ENCODE measurements at regions not wholly inside any gene's neighbourhood (a gene's known extent, or its start where the extent isn't known, plus 50 kb on each side); places are given as distances from the start of the nearest gene placed in this dataset.
"Not testable (repeated sequence)": the region's sequence is repeated elsewhere in the genome, so short reads cannot be mapped to it uniquely, and the experiment has no call there.

GRCh38 chr11:3571752-3572151 lies 70.0 kb downstream of the ART5 start:
- H3K4me2 ChIP-seq (ENCODE audit: low read depth, low read length, poor library complexity, severe bottlenecking); H3K4me3 ChIP-seq (ENCODE audit: low read length, poor library complexity, severe bottlenecking); H3K9me3 ChIP-seq (ENCODE audit: insufficient read depth, low read depth, low read length); H3F3A ChIP-seq (ENCODE audit: low read depth); H3K4me1 ChIP-seq (ENCODE audit: insufficient read depth, low read length, poor library complexity, severe bottlenecking); H3K9ac ChIP-seq (ENCODE audit: low read depth, low read length, poor library complexity, severe bottlenecking); H4K20me1 ChIP-seq (ENCODE audit: insufficient read depth, low read length, poor library complexity, severe bottlenecking); H3K9me2 ChIP-seq (replicated peaks; ENCODE audit: low read depth, low read length); H3K27me3 ChIP-seq (ENCODE audit: insufficient read depth, low read length, poor library complexity, severe bottlenecking); H3K36me3 ChIP-seq (ENCODE audit: insufficient read depth, low read length); H2AFZ ChIP-seq (ENCODE audit: low read length); H3K79me2 ChIP-seq (ENCODE audit: insufficient read depth, low read length): not testable (repeated sequence)

DNA sequence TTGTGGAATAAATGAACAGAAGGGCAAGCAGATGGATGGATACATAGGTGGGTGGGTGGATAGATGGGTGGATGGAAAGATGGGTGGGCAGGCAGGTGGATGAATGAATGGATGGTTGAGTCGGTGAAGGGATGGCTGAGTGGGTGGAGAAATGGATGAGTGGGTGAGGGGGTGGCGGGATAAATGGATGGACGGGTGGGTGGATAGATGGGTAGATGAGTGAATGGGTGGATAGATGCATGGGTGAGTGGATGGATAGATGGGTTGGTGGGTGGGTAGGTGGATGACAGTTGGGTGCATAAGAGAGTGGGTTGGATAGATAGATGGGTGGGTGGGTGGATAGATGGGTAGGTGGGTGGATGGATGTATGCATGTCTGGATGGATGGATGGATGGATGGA lies 76.0 kb downstream of the ART5 start:
- not testable (repeated sequence) for H3F3A ChIP-seq (ENCODE audit: low read depth)

GRCh38 chr11:3564383-3564782 lies 77.4 kb downstream of the ART5 start:
- not testable (repeated sequence) for H2AFZ ChIP-seq (ENCODE audit: low read length); H3K4me2 ChIP-seq (ENCODE audit: low read depth, low read length, poor library complexity, severe bottlenecking); H3K9me2 ChIP-seq (replicated peaks; ENCODE audit: low read depth, low read length); H3K9ac ChIP-seq (ENCODE audit: low read depth, low read length, poor library complexity, severe bottlenecking); H3K79me2 ChIP-seq (ENCODE audit: insufficient read depth, low read length); H4K20me1 ChIP-seq (ENCODE audit: insufficient read depth, low read length, poor library complexity, severe bottlenecking); H3K9me3 ChIP-seq (ENCODE audit: insufficient read depth, low read depth, low read length); H3F3A ChIP-seq (ENCODE audit: low read depth); H3K36me3 ChIP-seq (ENCODE audit: insufficient read depth, low read length); H3K4me3 ChIP-seq (ENCODE audit: low read length, poor library complexity, severe bottlenecking); H3K4me1 ChIP-seq (ENCODE audit: insufficient read depth, low read length, poor library complexity, severe bottlenecking); H3K27me3 ChIP-seq (ENCODE audit: insufficient read depth, low read length, poor library complexity, severe bottlenecking)
- TF ChIP-seq CTCF (conservative IDR thresholded peaks at IDR 0.05; ENCODE audit: low read length): peak; percentile 29

More for the DNA sequence above, 76.0 kb downstream of the ART5 start:
- H3K4me3 ChIP-seq (ENCODE audit: low read length, poor library complexity, severe bottlenecking); H3K27me3 ChIP-seq (ENCODE audit: insufficient read depth, low read length, poor library complexity, severe bottlenecking); H3K9ac ChIP-seq (ENCODE audit: low read depth, low read length, poor library complexity, severe bottlenecking); H3K36me3 ChIP-seq (ENCODE audit: insufficient read depth, low read length); H3K9me2 ChIP-seq (replicated peaks; ENCODE audit: low read depth, low read length); H3K79me2 ChIP-seq (ENCODE audit: insufficient read depth, low read length); H2AFZ ChIP-seq (ENCODE audit: low read length); H3K4me2 ChIP-seq (ENCODE audit: low read depth, low read length, poor library complexity, severe bottlenecking); H4K20me1 ChIP-seq (ENCODE audit: insufficient read depth, low read length, poor library complexity, severe bottlenecking); H3K4me1 ChIP-seq (ENCODE audit: insufficient read depth, low read length, poor library complexity, severe bottlenecking); H3K9me3 ChIP-seq (ENCODE audit: insufficient read depth, low read depth, low read length): not testable (repeated sequence)

GRCh38 chr11:3554621-3555020 lies 87.2 kb downstream of the ART5 start:
- not testable (repeated sequence) for H3F3A ChIP-seq (ENCODE audit: low read depth); H3K36me3 ChIP-seq (ENCODE audit: insufficient read depth, low read length); H4K20me1 ChIP-seq (ENCODE audit: insufficient read depth, low read length, poor library complexity, severe bottlenecking); H3K4me2 ChIP-seq (ENCODE audit: low read depth, low read length, poor library complexity, severe bottlenecking); H3K9me2 ChIP-seq (replicated peaks; ENCODE audit: low read depth, low read length); H3K79me2 ChIP-seq (ENCODE audit: insufficient read depth, low read length); H3K9me3 ChIP-seq (ENCODE audit: insufficient read depth, low read depth, low read length); H3K9ac ChIP-seq (ENCODE audit: low read depth, low read length, poor library complexity, severe bottlenecking); H3K4me3 ChIP-seq (ENCODE audit: low read length, poor library complexity, severe bottlenecking); H2AFZ ChIP-seq (ENCODE audit: low read length); H3K4me1 ChIP-seq (ENCODE audit: insufficient read depth, low read length, poor library complexity, severe bottlenecking); H3K27me3 ChIP-seq (ENCODE audit: insufficient read depth, low read length, poor library complexity, severe bottlenecking)

- not testable (repeated sequence) for H3K27me3 ChIP-seq (ENCODE audit: insufficient read depth, low read length, poor library complexity, severe bottlenecking); H3K36me3 ChIP-seq (ENCODE audit: insufficient read depth, low read length); H4K20me1 ChIP-seq (ENCODE audit: insufficient read depth, low read length, poor library complexity, severe bottlenecking); H2AFZ ChIP-seq (ENCODE audit: low read length); H3K79me2 ChIP-seq (ENCODE audit: insufficient read depth, low read length); H3F3A ChIP-seq (ENCODE audit: low read depth); H3K9ac ChIP-seq (ENCODE audit: low read depth, low read length, poor library complexity, severe bottlenecking); H3K9me2 ChIP-seq (replicated peaks; ENCODE audit: low read depth, low read length); H3K9me3 ChIP-seq (ENCODE audit: insufficient read depth, low read depth, low read length); H3K4me1 ChIP-seq (ENCODE audit: insufficient read depth, low read length, poor library complexity, severe bottlenecking); H3K4me3 ChIP-seq (ENCODE audit: low read length, poor library complexity, severe bottlenecking); H3K4me2 ChIP-seq (ENCODE audit: low read depth, low read length, poor library complexity, severe bottlenecking)
These were observed 96.8 kb downstream of the ART5 start for GRCh38 chr11:3544990-3545389.

GRCh38 chr11:3538220-3538619 lies 103.6 kb downstream of the ART5 start:
- not testable (repeated sequence) for H3K36me3 ChIP-seq (ENCODE audit: insufficient read depth, low read length); H3K9ac ChIP-seq (ENCODE audit: low read depth, low read length, poor library complexity, severe bottlenecking); H3F3A ChIP-seq (ENCODE audit: low read depth); H3K4me3 ChIP-seq (ENCODE audit: low read length, poor library complexity, severe bottlenecking); H3K9me2 ChIP-seq (replicated peaks; ENCODE audit: low read depth, low read length); H3K27me3 ChIP-seq (ENCODE audit: insufficient read depth, low read length, poor library complexity, severe bottlenecking); H4K20me1 ChIP-seq (ENCODE audit: insufficient read depth, low read length, poor library complexity, severe bottlenecking); H3K4me2 ChIP-seq (ENCODE audit: low read depth, low read length, poor library complexity, severe bottlenecking); H3K79me2 ChIP-seq (ENCODE audit: insufficient read depth, low read length); H2AFZ ChIP-seq (ENCODE audit: low read length); H3K9me3 ChIP-seq (ENCODE audit: insufficient read depth, low read depth, low read length); H3K4me1 ChIP-seq (ENCODE audit: insufficient read depth, low read length, poor library complexity, severe bottlenecking)

All from Loucy (cell line).